HG02852 (cell line): ENCODE measurements at regions not wholly inside any gene's neighbourhood (a gene's known extent, or its start where the extent isn't known, plus 50 kb on each side); places are given as distances from the start of the nearest gene placed in this dataset.

Source experiments
- ATAC-seq: cut with Tn5 transposase; IDR thresholded peaks from one replicate; pipeline ENCODE4 v1.9.1; 2021; ENCODE audit warnings: mild to moderate bottlenecking, moderate library complexity; ENCODE audit not compliant: unreplicated experiment

- no peak for ATAC-seq
Measured at GRCh38 chr16:85306793-85307551, 194.7 kb upstream of the CIBAR2 start.

DNA sequence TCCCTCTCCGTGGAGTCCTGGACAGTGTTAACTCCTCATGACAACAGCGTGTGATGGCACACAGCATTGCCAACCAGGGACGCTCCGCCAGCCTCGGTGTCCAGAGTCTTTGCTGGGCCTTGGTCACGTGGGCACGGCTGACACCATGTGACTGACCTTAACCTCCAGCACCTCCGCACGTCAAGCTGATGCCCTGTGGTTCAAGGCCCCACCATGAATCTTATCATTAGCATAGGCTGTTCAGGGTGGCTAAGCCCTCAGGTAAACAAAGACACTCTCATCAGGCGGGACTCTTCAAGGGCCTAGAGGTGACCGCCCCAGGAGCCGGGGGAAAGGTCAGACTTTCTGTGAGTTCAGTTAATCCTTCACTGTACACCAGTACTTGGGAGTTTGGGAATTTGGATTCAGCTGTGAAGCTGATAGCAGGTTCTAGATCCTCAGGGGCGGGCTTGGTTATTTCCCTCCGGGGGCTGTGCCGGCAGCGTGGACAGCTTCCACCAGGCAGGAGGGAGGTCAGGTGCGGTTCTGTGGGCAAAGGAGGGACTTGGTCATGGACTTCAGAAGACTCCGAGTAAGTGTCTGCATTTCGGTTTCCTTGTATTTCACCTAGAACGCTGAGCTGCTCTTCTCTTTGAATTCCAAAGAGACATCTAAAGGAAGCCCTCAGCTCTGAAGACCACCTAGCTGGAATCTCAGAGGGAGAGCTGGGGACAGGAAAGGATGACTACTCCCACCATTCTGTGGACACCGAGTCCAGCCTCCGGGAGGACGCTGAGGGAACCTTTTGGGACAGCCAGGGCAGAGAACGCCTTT is 195.5 kb upstream of the CIBAR2 start:
- ATAC-seq = no peak

GRCh38 chr16:85308611-85309540 is 196.6 kb upstream of the CIBAR2 start:
- no peak for ATAC-seq

DNA sequence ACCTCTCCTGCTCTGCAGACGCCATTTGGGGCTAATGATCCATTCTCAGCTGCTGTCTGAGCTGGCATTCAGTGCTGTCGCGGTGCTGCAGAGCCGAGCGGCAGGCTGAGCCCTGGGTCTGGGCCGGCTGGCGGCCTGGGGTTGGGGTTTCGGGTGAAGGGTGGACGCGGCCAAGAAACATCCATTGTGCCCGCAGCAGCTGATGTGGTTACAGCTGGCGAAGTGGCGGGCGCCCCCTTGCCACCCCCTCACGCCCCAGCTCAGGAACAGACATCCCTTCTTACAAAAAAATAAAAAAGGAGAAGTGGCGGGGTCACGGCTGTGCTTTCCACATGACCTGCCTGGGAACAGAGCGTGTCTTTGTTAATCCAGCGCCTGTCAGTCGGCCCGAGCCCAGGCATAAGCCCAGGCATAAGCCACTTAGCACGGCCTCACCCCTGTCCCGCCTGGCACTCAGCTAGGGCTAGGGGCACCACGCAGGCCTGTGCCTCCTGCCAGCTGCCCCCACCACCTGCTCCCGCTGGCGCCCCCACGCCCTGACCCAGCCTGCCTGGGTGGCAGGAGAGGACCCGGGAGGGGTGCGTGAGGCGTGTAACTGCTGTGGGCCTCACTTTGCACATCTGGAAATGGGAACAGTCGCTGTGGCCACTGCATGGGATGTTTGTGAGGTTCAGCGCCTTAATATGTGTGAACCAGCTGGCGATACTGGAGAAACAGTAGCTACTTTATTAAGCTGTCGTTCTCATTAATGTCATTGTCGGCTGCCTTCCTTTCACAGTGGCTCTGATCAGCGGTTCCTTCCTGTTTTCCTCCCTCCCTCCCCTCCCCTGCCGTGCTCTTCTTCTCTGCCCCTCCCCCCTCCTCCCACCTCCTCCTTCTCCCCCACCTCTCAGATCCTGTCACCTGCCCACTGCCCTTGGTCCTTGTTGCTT is 197.7 kb upstream of the CIBAR2 start:
- ATAC-seq = no peak

GRCh38 chr16:85310868-85311585 is 198.8 kb upstream of the CIBAR2 start:
- no peak for ATAC-seq

DNA sequence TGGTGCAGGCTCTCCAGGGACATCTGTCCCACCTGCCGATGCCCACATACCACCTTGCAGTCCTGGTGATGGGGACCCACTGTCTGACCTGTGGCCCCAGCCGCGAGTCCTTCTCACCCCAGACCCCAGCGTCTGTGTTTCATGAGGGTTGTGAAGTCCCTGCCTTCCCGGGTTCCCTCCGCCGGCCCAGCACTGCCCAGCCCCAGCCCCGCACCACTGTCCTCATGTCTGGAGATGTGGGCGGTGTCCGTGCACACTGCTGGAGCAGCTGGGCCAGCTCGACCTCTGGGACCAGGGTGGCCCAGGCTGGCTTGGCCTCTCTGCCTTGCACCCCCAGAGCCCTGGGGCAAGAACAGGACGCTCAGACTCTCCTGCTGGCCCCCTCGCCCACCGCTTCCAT is 199.5 kb upstream of the CIBAR2 start:
- ATAC-seq = no peak

DNA sequence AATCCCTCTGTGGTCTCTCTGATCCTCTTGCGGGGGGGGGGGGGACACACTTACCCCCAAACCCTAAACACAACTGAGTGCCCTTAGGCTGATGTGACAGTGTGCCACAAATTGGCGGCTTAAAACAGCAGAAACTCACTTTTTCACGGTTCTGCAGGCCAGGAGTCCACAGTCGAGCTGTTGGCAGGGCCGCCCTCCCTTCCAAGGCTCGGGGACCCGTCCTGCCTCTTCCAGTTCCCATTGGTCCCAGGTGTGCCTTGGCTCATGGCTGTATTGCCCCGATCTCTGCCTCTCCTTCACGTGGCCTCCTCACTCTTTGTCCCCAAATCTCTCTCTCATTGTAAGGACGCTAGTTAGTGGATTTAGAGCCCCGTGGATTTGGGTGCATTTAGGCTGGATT is 199.9 kb upstream of the CIBAR2 start:
- no peak for ATAC-seq

- no peak for ATAC-seq
Measured at GRCh38 chr16:85312642-85313525, 200.6 kb upstream of the CIBAR2 start.

GRCh38 chr16:85313526-85314301 is 201.4 kb upstream of the CIBAR2 start:
- no peak for ATAC-seq

DNA sequence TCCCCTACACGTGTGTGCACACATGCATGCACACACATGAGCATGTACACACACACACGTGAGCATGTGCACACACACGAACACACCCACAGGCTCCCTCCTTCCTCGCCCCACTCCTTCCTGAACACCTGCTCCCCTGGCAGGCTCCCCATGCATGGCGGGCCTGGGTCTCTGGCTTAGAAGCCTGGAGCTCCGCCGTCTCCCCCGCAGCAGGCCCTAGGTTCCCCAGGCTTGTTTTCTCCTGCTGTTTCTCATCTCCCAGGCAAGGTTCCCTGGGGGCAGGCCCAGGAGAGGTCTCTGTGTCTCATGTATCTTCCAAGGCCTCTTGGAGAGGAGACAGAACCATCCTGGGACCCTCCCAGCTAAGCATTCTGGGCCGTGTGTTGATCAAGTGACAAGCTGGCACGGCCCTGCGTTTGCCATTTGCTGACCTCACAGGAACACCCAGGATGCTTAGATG is 202.3 kb upstream of the CIBAR2 start:
- ATAC-seq = no peak

GRCh38 chr16:85315866-85316265 is 203.6 kb upstream of the CIBAR2 start:
- no peak for ATAC-seq

- ATAC-seq = no peak
Measured at GRCh38 chr16:85316321-85316919, 204.1 kb upstream of the CIBAR2 start.

DNA sequence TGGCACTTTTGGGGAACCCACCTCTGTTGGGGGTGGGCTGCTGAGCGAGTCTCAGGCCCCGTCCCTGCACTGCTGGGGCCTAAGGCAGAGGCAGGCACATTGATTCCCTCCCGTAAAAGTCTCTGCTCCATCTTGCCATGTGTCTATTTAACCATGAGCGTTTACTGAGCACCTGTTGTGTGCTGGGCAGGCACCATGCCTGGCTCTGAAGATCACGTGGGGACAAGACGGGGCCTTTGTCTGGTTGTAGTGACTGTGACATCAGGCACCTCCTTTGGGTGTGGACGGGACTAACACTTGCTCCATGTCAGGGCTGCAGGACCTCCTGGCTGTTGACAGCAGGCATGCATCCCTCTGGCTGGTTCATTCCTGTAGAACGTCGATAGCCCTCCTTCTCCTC is 204.7 kb upstream of the CIBAR2 start:
- no peak for ATAC-seq

GRCh38 chr16:85317704-85318103 is 205.4 kb upstream of the CIBAR2 start:
- ATAC-seq = no peak

- ATAC-seq = no peak
Measured at GRCh38 chr16:85319208-85319983, 207.1 kb upstream of the CIBAR2 start.

DNA sequence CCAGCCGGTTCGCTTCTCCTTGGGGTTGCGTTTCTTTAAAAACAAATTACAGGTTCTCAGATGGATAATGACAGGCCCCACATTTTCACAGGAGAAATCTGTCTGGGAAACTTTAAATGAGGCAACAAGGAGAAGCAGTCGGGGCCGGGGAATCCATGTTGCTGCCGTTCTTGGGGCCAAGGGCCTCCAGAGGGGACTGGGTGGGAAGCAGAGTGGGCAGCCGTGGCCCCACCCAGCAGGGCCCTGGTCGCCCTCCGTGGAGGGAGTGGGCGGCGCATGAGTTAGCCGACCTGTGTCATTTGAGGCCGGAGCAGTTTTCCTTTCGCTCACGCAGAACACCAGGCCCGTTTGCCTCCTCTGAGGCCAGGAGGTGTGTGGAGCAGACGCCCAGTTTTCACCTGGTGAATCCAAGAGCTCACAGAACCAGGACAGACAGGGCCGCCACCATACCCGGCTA is 207.7 kb upstream of the CIBAR2 start:
- ATAC-seq = no peak
